ENCODE measurements at regions not wholly inside any gene's neighbourhood (a gene's known extent, or its start where the extent isn't known, plus 50 kb on each side); places are given as distances from the start of the nearest gene placed in this dataset.

DNA sequence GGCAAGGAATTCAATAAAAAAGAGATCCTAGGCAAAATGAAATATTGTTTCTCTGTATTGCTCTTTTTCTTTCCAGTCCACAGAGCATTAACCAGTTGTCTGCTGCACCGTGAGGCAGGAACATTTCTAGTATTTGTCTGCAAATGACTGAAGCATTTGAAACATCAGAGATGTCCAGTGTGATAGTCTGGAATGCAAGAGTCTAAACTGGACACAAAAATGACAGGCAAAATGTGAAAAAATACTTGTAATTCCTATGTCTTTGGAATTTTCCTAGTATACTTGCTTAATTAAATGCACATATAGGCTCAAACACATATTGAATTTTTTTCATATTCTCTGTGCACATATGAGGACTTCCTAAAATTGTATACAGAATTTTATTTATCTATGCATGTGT lies 120.5 kb upstream of the SPATS2L start:
- TF ChIP-seq EP300 (IDR thresholded peaks at IDR 0.05): no peak
- TF ChIP-seq, protein P1, sequence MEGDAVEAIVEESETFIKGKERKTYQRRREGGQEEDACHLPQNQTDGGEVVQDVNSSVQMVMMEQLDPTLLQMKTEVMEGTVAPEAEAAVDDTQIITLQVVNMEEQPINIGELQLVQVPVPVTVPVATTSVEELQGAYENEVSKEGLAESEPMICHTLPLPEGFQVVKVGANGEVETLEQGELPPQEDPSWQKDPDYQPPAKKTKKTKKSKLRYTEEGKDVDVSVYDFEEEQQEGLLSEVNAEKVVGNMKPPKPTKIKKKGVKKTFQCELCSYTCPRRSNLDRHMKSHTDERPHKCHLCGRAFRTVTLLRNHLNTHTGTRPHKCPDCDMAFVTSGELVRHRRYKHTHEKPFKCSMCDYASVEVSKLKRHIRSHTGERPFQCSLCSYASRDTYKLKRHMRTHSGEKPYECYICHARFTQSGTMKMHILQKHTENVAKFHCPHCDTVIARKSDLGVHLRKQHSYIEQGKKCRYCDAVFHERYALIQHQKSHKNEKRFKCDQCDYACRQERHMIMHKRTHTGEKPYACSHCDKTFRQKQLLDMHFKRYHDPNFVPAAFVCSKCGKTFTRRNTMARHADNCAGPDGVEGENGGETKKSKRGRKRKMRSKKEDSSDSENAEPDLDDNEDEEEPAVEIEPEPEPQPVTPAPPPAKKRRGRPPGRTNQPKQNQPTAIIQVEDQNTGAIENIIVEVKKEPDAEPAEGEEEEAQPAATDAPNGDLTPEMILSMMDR (IDR thresholded peaks at IDR 0.05): no peak

Data from esophagus muscularis mucosa (tissue), 3 donors.